Liver (tissue), 8 donors: ENCODE measurements at regions not wholly inside any gene's neighbourhood (a gene's known extent, or its start where the extent isn't known, plus 50 kb on each side); places are given as distances from the start of the nearest gene placed in this dataset.

Experiments used
- DNase-seq: peaks from one replicate; pipeline ENCODE4 v3.0.0-alpha.2; 2017; ENCODE audit warnings: low spot score
- H3K27ac ChIP-seq, 2 donors: one replicate each; pipeline ENCODE4 v1.7.0; 2013; ENCODE audit warnings: inconsistent platforms in 2 of 2, low read length in 2 of 2, control low read depth in 1 of 2, low read depth in 1 of 2, mild to moderate bottlenecking in 1 of 2
- H3K27me3 ChIP-seq, 4 donors: one replicate each; pipeline versions ENCODE4 v1.6.1 to v1.7.0; 2013; ENCODE audit warnings: low read length in 3 of 4, inconsistent platforms in 1 of 4, mild to moderate bottlenecking in 1 of 4, moderate library complexity in 1 of 4; ENCODE audit not compliant: control insufficient read depth in 4 of 4, insufficient read depth in 4 of 4
- H3K36me3 ChIP-seq, 4 donors: one replicate each; pipeline versions ENCODE4 v1.6.1 to v1.7.0; 2013; ENCODE audit warnings: low read length in 3 of 4, mild to moderate bottlenecking in 3 of 4, low read depth in 1 of 4, moderate library complexity in 1 of 4; ENCODE audit not compliant: control insufficient read depth in 4 of 4, insufficient read depth in 3 of 4
- H3K4me1 ChIP-seq, 4 donors: one replicate each; pipeline versions ENCODE4 v1.6.1 to v1.7.0; 2013; ENCODE audit warnings: low read length in 3 of 4, mild to moderate bottlenecking in 3 of 4, moderate library complexity in 1 of 4; ENCODE audit not compliant: control insufficient read depth in 4 of 4, insufficient read depth in 4 of 4
- H3K4me3 ChIP-seq, 3 donors: one replicate each; pipeline versions ENCODE4 v1.6.1 to v1.7.0; 2013; ENCODE audit warnings: low read length in 3 of 3, control low read depth in 1 of 3, low read depth in 1 of 3, mild to moderate bottlenecking in 1 of 3
- H3K9ac ChIP-seq, 2 donors: one replicate each; pipeline ENCODE4 v1.7.0; 2013; ENCODE audit warnings: low read length in 2 of 2, mild to moderate bottlenecking in 2 of 2, moderate library complexity in 2 of 2, control low read depth in 1 of 2, low read depth in 1 of 2
- H3K9me3 ChIP-seq, 4 donors: one replicate each; pipeline versions ENCODE4 v1.6.1 to v1.7.0; 2013; ENCODE audit warnings: low read length in 3 of 4; ENCODE audit not compliant: control insufficient read depth in 4 of 4
- ATF3 ChIP-seq: IDR thresholded peaks from 2 replicates; pipeline ENCODE4 v1.6.1; 2016; ENCODE audit warnings: antibody characterized with exemption
- CTCF ChIP-seq: fragments of 150-350 bp; IDR thresholded peaks from 2 replicates; pipeline ENCODE4 v1.5.1; 2017; ENCODE audit warnings: improper control_type of control experiment, low read depth, low read length; ENCODE audit not compliant: missing input control
- EGR1 ChIP-seq, 2 donors: IDR thresholded peaks; 2 replicates each; pipeline ENCODE4 v1.6.1; 2016 to 2018; ENCODE audit warnings: antibody characterized with exemption in 2 of 2, low read depth in 2 of 2
- FOXA1 ChIP-seq: IDR thresholded peaks from 2 replicates; pipeline ENCODE4 v1.6.1; 2016; ENCODE audit warnings: antibody characterized with exemption
- FOXA2 ChIP-seq: IDR thresholded peaks from 2 replicates; pipeline ENCODE4 v1.6.1; 2016; ENCODE audit warnings: antibody characterized with exemption
- GABPA ChIP-seq, 2 donors: IDR thresholded peaks in 1 of 2; conservative IDR thresholded peaks in 1 of 2; 2 replicates each; pipeline ENCODE4 v1.6.1; 2016; ENCODE audit warnings: antibody characterized with exemption in 2 of 2, mild to moderate bottlenecking in 1 of 2, moderate library complexity in 1 of 2
- HNF4A ChIP-seq, 2 donors: conservative IDR thresholded peaks; 2 replicates each; pipeline ENCODE4 v1.6.1; 2016; ENCODE audit warnings: antibody characterized with exemption in 2 of 2, mild to moderate bottlenecking in 2 of 2
- HNF4G ChIP-seq: IDR thresholded peaks from 2 replicates; pipeline ENCODE4 v1.6.1; 2016; ENCODE audit warnings: antibody characterized with exemption
- JUND ChIP-seq, 2 donors: IDR thresholded peaks; 2 replicates each; pipeline ENCODE4 v1.6.1; 2016; ENCODE audit warnings: antibody characterized with exemption in 2 of 2
- MAX ChIP-seq: IDR thresholded peaks from 2 replicates; pipeline ENCODE4 v1.6.1; 2016; ENCODE audit warnings: antibody characterized with exemption
- NR2F2 ChIP-seq: IDR thresholded peaks from 2 replicates; pipeline ENCODE4 v1.6.1; 2016; ENCODE audit warnings: antibody characterized with exemption
- RAD21 ChIP-seq, 2 donors: IDR thresholded peaks; 2 replicates each; pipeline ENCODE4 v1.6.1; 2016; ENCODE audit warnings: antibody characterized with exemption in 2 of 2, mild to moderate bottlenecking in 2 of 2
- REST ChIP-seq: IDR thresholded peaks from 2 replicates; pipeline ENCODE4 v1.6.1; 2016; ENCODE audit warnings: antibody characterized with exemption, mild to moderate bottlenecking
- RXRA ChIP-seq, 2 donors: IDR thresholded peaks; 2 replicates each; pipeline ENCODE4 v1.6.1; 2017 to 2018; ENCODE audit warnings: antibody characterized with exemption in 2 of 2, mild to moderate bottlenecking in 1 of 2
- SP1 ChIP-seq: IDR thresholded peaks from 2 replicates; pipeline ENCODE4 v1.6.1; 2018; ENCODE audit warnings: antibody characterized with exemption, mild to moderate bottlenecking
- TAF1 ChIP-seq: conservative IDR thresholded peaks from 2 replicates; pipeline ENCODE4 v1.6.1; 2016; ENCODE audit warnings: antibody characterized with exemption, mild to moderate bottlenecking
- ZBTB33 ChIP-seq: IDR thresholded peaks from 2 replicates; pipeline ENCODE4 v1.6.1; 2016; ENCODE audit warnings: antibody characterized with exemption
- WGBS: extraction: QIAGEN DNeasy Blood & Tissue Kit; methylation state at CpG from one replicate; pipeline ENCODE4 v1.1.7; 2013; 5-methylcytosine and 5-hydroxymethylcytosine counted together
- donor health status: healthy.
- donor health status: healthy.
- donor health status: healthy.
- donor health status: healthy.
- donor health status: healthy.

GRCh38 chr22:44423556-44424358, 74.3 kb downstream of the RTL6 start:
- DNase-seq: no peak
- H3K4me1 ChIP-seq: no peaks in the 10 kb centered on the region
- H3K27me3 ChIP-seq: no peaks in the 10 kb centered on the region
- WGBS: 84% methylated on average over 14 of the region's 14 CpGs
- no peak overlapping the region for H3K4me3 ChIP-seq
- TF ChIP-seq FOXA2 (no peak), REST (no peak), TAF1 (no peak), HNF4G (no peak), HNF4A (conservative IDR thresholded peaks at IDR 0.05) (no peak), MAX (no peak), RXRA (IDR thresholded peaks at IDR 0.05) (no peak), GABPA (IDR thresholded peaks at IDR 0.05 in 1 of 2, conservative IDR thresholded peaks at IDR 0.05 in 1 of 2) (no peak), SP1 (no peak), JUND (IDR thresholded peaks at IDR 0.05) (no peak), EGR1 (IDR thresholded peaks at IDR 0.05; ENCODE audit: low read depth in 2 of 2) (no peak), FOXA1 (no peak), CTCF (no peak), NR2F2 (no peak), ATF3 (no peak), RAD21 (IDR thresholded peaks at IDR 0.05) (no peak), ZBTB33 (no peak)
- no peak overlapping the region for H3K27ac ChIP-seq
- no peaks in the 10 kb centered on the region for H3K36me3 ChIP-seq
- H3K9ac ChIP-seq: no peak overlapping the region
- H3K9me3 ChIP-seq: peaks cover 6 to 13% (median 9%) of the 10 kb centered on the region in 4 donors
